Progenitor cell of endocrine pancreas (in vitro differentiated cells): ENCODE measurements at regions not wholly inside any gene's neighbourhood (a gene's known extent, or its start where the extent isn't known, plus 50 kb on each side); places are given as distances from the start of the nearest gene placed in this dataset.

Experiments used
- DNase-seq: peaks from one replicate; pipeline ENCODE4 v3.0.0; 2021; ENCODE audit warnings: low spot score; ENCODE audit not compliant: unreplicated experiment
- H3K27ac Mint-ChIP-seq: 2 replicates; pipeline ENCODE4 v1.8.0; 2021; ENCODE audit warnings: mild to moderate bottlenecking, moderate library complexity, mixed read lengths
- H3K27me3 Mint-ChIP-seq: 2 replicates; pipeline ENCODE4 v1.8.0; 2021; ENCODE audit warnings: mixed read lengths
- H3K36me3 Mint-ChIP-seq: 2 replicates; pipeline ENCODE4 v1.8.0; 2022; ENCODE audit warnings: mixed read lengths; ENCODE audit not compliant: insufficient read depth
- H3K4me1 Mint-ChIP-seq: 2 replicates; pipeline ENCODE4 v1.8.0; 2021; ENCODE audit warnings: low read depth, mixed read lengths
- H3K4me3 Mint-ChIP-seq: 2 replicates; pipeline ENCODE4 v1.8.0; 2021; ENCODE audit warnings: low read depth, mild to moderate bottlenecking, moderate library complexity, mixed read lengths
- H3K9me3 Mint-ChIP-seq: 2 replicates; pipeline ENCODE4 v1.8.0; 2021; ENCODE audit warnings: low read depth, mixed read lengths
- TF ChIP-seq, protein P1 (sequence below): fragments of 200-600 bp; sonication (generic); IDR thresholded peaks from one replicate; pipeline ENCODE4 v1.5.0; 2021; ENCODE audit warnings: antibody characterized with exemption, mild to moderate bottlenecking; ENCODE audit not compliant: unreplicated experiment

DNA sequence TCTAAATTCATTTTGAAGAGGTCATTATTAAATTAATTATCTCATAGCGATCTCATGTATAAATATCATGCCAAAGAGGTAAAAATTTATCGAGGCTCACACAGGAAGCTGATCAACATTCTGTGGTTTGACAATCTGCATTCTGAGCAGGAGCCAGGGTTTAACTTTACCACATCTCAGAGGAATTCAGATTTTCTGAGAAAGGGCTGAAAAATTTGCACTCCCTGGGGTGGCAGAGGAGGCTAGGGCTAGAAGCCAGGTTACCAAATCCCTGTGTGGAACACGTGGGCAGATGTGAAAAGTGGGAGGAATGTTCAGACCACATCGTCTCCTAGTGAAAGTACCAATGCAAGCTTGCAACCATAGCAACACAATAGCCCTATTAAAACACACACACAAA lies 63.5 kb upstream of the CTLA4 start:
- no peaks in the 10 kb centered on the region for H3K4me1 Mint-ChIP-seq
- H3K4me3 Mint-ChIP-seq = no peak overlapping the region
- peaks cover 11% of the 10 kb centered on the region for H3K9me3 Mint-ChIP-seq
- no peak overlapping the region for H3K27ac Mint-ChIP-seq
- DNase-seq = no peak
- TF ChIP-seq, protein P1, sequence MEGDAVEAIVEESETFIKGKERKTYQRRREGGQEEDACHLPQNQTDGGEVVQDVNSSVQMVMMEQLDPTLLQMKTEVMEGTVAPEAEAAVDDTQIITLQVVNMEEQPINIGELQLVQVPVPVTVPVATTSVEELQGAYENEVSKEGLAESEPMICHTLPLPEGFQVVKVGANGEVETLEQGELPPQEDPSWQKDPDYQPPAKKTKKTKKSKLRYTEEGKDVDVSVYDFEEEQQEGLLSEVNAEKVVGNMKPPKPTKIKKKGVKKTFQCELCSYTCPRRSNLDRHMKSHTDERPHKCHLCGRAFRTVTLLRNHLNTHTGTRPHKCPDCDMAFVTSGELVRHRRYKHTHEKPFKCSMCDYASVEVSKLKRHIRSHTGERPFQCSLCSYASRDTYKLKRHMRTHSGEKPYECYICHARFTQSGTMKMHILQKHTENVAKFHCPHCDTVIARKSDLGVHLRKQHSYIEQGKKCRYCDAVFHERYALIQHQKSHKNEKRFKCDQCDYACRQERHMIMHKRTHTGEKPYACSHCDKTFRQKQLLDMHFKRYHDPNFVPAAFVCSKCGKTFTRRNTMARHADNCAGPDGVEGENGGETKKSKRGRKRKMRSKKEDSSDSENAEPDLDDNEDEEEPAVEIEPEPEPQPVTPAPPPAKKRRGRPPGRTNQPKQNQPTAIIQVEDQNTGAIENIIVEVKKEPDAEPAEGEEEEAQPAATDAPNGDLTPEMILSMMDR = no peak
- H3K36me3 Mint-ChIP-seq = no peaks in the 10 kb centered on the region
- H3K27me3 Mint-ChIP-seq = peaks cover 3% of the 10 kb centered on the region

DNA sequence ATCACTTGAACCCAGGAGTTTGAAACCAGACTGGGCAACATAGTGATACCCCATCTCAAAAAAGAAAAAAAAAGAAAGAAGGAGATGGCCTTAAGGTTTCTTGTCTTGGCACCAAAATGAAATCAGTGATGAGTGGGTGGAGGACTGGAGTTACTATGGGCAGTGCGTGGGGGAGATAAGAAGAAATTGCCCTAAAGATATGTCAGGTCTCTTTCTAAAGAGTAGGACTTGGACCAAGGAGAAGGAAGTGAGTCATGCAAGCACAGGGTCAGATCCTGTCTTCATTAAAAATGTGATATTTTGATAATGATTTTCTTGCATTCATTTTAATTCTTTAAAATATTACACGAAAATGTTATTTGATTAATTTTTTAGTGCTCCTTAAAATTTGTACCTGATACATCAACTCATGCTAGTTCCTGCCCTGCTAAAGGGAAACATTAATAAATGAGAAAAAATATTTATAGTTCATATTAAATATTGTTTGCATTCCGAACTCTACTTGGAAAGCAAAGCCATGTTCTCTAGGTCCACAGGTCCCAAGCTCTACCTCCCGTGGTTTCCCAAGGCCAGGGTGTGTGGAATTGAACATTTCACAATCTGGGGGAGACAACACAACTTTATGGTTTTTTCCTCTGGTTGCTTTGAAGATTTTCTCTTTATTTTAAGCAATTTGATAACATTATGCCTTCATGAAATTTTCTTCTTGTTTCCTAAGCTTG lies 62.6 kb upstream of the CTLA4 start:
- H3K9me3 Mint-ChIP-seq = peaks cover 11% of the 10 kb centered on the region
- TF ChIP-seq, protein P1 = no peak
- H3K36me3 Mint-ChIP-seq = no peaks in the 10 kb centered on the region
- no peaks in the 10 kb centered on the region for H3K4me1 Mint-ChIP-seq
- DNase-seq = no peak
- no peak overlapping the region for H3K27ac Mint-ChIP-seq
- no peak overlapping the region for H3K4me3 Mint-ChIP-seq
- H3K27me3 Mint-ChIP-seq = peaks cover 3% of the 10 kb centered on the region

DNA sequence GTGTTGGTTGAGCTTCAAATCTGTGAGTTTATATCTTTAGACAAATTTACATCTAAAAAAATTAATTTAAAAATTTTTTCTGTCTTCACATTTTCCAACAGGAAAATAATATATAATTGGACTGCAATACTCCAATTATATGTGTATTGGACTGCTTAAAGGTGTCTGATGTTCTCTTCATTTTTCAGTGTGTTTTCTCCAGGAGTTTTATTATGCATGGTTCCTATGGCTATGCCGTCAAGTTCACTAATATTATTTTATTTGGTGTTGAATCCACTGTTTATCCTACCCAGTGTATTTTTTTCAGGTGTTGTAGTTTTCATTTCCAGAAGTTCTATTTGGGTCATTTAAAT lies 62.1 kb upstream of the CTLA4 start:
- Mint-ChIP-seq H3K27me3 (peaks cover 3% of the 10 kb centered on the region), H3K4me3 (no peak overlapping the region), H3K9me3 (peaks cover 11% of the 10 kb centered on the region), H3K27ac (no peak overlapping the region), H3K36me3 (no peaks in the 10 kb centered on the region), H3K4me1 (no peaks in the 10 kb centered on the region)
- no peak for DNase-seq
- TF ChIP-seq, protein P1 = no peak

DNA sequence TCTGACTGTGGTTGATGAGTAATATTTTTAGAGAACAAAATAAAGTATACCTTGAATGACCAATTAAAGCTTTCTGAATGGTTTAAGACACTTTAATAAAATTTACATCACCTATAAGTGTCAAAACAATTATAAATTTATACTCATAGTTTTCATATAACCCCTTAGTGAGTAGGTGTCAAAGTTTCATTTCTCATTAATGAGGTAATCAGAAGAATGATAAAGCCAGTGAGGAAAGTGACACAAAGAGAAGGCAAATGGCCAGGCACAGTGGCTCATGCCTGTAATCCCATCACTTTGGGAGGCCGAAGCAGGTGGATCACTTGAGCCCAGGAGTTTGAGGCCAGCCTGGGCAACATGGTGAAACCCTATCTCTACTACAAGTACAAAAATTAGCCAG lies 60.8 kb upstream of the CTLA4 start:
- Mint-ChIP-seq H3K36me3 (no peaks in the 10 kb centered on the region), H3K27me3 (no peaks in the 10 kb centered on the region), H3K4me3 (no peak overlapping the region), H3K9me3 (peaks cover 11% of the 10 kb centered on the region), H3K27ac (no peak overlapping the region), H3K4me1 (no peaks in the 10 kb centered on the region)
- TF ChIP-seq, protein P1 = no peak
- DNase-seq = no peak

DNA sequence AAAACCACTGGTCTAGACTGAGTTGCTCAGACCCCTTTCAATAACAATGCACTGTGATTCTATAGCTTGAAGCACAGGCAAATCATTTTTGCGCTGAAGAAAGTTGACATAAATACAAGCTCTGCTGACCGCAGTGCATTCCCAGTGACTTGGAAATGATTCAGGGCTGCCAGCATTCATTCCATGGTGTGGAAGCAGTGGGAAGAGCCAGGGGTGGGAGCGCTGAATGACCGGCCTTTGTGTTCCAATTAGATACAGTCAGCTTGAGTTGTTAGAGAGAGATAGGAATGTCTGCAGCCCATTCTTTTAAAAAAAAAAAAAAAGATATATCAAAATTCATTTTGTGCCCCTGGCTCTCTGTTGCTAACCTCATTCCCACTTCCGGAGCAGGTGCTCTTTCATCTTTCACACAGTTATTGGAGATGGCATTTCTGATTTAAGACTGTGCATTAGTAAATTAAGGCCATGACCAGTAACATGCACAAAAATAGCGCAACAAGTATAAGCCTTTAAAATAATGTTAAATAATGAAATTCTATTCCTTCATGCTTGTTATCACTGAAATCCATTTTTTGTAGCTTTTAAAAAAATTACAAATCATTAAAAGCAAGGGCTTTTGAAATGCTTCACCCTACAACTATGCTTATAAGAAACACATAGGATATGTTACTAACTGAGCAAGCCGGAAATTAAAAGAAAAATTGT lies 59.4 kb upstream of the CTLA4 start:
- Mint-ChIP-seq H3K4me1 (no peaks in the 10 kb centered on the region), H3K36me3 (no peaks in the 10 kb centered on the region), H3K4me3 (no peak overlapping the region), H3K9me3 (peaks cover 11% of the 10 kb centered on the region), H3K27ac (no peak overlapping the region), H3K27me3 (no peaks in the 10 kb centered on the region)
- no peak for DNase-seq
- TF ChIP-seq, protein P1 = no peak
